GM21723 (cell line): ENCODE measurements at regions not wholly inside any gene's neighbourhood (a gene's known extent, or its start where the extent isn't known, plus 50 kb on each side); places are given as distances from the start of the nearest gene placed in this dataset.

Experiments
- ATAC-seq: cut with Tn5 transposase; IDR thresholded peaks from one replicate; pipeline ENCODE4 v1.9.1; 2021; ENCODE audit warnings: mild to moderate bottlenecking, moderate library complexity; ENCODE audit not compliant: unreplicated experiment

GRCh38 chr10:43864656-43865055, 216.0 kb upstream of the ZNF32 start:
- no peak for ATAC-seq

DNA sequence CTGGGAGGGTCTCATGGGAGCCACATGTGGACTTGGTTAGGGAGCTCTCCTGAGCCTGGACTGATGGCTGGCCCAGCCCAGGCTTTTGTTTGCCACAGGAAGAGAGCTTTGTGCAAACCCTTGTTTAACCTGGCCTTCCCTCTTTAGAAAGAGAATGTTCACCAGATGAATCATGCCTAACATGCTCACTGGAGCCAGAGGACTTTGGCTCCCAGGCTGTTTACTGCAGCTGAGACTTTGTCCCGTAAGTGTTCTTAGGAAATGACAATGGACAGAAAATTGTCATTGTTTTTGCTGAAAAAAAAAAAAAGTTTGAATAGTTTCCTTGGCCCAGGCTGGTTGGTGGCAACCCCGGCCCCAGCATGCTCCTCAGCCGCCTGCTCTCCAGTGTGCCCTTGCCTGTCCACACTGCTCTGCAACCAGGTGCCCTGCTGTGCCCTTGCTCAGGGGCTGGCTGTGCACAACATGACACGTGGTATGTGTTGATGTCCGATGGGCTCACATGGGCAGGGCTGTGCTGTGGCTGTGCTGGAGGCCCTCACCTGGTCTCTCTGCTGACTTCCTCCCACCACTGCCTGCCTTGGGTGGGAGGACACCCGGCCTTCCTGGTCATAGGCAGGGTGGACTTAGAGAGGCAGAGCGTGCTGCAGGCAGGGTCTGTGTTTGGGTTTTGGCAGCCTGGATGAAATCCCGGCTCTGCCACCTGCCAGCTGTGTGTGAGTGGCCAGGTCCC, 215.3 kb upstream of the ZNF32 start:
- no peak for ATAC-seq

- no peak for ATAC-seq
Measured at GRCh38 chr10:43863270-43863669, 214.6 kb upstream of the ZNF32 start.

GRCh38 chr10:43862756-43863155, 214.1 kb upstream of the ZNF32 start:
- no peak for ATAC-seq

GRCh38 chr10:43861966-43862751, 213.5 kb upstream of the ZNF32 start:
- ATAC-seq = no peak

- no peak for ATAC-seq
Measured at GRCh38 chr10:43859016-43859525, 210.4 kb upstream of the ZNF32 start.

DNA sequence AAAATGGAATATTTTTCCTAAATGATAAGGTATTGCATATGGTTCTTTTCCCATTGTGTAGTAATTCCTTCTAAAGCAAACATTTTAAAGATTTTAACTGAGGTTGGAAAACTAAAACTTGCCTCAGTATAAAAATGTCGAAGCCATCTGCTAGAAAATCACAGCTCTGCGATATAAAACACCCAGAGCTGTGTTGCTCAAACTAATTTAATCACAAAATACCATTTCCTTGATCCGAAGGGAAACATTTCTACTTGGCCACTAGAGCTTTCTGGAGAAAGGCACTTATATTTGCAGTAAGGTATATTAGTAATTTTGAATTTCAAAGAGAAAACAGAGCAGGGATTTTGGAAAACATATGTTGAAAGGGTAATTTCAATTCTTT, 209.2 kb upstream of the ZNF32 start:
- no peak for ATAC-seq

DNA sequence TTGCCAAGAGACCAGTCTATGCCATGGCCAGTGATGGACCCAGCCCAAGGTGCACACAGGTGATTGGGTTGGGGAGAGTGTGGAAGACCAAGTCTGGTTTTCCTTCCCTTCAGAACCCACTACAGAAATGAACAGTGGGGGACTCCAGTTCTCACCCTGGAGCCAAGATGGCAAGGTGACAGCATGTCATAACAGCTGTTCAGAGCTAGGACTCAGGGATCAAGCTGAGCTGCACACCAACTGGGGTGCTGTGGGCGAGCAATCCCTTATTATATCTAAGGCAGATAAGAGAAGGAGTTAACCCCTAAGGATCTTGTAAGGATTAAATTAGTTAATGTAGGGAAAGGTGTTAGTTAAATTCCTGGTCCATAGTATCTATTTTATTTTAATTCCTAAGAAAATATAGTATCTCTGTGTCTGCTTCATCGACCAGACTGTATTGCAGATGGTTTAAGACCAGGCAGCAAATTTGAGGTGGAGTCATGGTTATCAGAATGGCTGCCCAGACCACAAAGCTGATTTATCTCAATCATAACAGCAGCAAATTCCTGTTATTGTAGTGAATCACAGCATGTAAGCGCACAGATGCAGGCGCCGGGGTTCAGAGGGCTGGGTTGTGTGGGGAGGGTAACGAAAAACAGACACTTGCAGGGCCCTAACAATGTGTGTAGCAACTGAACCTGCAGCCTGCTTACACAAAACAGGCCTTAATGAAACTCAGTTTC, 208.7 kb upstream of the ZNF32 start:
- ATAC-seq = no peak

DNA sequence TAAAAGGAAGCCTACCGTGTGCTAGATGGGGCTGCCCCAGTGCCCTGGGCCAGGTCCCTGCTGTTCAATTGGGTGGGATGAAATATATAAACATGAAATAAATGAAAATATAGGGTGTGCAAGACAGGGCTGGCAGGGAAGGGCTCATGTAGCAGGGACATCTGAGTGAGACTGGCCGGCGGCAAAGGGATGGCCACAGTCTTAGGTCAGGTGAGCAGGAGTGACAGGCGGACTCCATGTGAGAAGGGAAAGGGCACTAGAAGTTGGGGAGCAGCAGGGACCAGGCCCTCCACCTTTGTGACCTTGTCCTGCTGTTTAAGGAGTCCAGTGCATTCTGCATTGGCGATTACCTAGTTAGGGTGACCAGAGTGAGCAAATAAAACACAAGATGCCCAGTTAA, 207.6 kb upstream of the ZNF32 start:
- no peak for ATAC-seq

GRCh38 chr10:43855667-43856210, 207.1 kb upstream of the ZNF32 start:
- no peak for ATAC-seq

DNA sequence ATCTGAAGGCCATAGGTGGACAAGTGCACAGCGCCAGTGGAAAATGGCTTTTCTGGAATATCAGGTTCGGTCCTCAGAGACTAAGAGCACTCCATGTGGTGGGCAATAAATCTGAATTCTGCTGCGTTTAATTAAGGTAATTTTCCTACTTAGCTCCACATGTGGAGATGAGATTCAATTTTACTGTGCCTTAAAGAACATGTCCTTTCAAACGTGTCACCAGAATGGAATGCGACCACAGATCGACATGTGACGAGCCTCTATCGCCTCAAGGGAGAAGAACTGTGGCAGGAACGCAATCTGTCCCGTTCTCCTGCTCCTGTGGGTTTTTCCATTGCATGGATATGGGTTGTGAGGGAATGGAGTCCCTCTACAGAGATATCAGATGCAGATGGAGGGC, 205.3 kb upstream of the ZNF32 start:
- no peak for ATAC-seq

DNA sequence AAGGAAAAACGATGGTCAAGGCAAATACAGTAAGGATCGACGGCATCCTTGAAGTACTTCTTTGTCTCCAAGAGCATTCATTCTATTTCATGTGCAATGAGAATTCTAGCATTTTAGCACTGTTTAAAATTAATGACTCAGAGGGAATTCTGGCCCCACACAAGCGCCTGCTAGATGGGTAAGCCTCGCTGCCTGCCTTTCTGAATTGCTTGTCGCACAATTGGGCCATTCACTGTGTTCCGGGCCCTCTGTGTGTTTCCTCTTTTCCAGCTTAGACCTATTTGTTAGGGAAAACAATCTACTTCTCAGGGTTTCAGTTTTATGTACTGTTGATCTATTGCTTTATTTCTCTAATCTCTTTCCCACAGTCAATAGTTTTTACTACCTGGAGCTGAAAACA, 204.7 kb upstream of the ZNF32 start:
- ATAC-seq = no peak

DNA sequence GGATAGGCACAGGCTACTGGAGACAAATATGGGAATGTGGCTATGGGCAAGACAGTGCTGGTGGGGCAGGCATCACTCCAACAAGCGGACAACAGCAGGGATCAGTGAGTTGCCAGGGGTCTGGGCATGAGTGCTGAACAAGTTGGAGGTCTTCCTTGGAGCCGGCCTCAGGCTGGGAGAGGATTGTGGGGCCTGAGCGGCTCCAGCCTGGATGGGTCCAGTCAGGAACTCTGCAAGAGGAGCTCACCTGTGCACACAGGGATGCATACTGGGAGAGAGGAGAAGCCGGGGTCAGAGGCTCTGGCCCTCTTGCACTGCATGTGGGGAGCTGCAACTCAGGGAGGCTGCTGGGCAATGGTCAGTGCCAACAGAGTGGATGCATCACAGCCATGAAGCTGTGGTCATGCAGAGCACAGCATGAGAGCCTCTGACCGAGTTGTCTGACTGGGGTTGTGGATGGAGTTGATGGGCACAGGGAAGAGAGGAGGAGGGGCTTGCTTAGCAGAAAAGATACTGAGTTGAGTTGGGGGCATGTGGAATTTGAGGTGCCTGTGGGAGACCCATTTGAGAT, 204.0 kb upstream of the ZNF32 start:
- ATAC-seq = no peak

DNA sequence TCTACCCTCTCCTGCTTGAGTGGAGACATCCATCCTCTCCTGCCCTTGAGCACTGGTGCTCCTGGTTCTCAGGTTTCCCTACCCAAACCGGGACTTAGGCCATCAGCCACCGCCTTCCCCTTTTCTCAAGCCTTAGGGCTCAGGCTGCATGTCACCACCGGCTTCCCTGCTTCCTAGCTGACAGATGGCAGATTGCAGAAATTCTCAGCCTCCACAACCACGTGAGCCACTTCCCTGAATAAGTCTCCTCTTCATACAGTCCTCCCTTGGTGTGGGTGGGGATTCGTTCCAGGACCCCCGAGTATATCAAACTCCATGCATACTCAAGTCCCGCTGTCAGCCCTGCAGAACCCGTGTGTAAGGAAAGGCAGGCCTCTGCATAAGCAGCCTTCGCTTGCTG, 203.5 kb upstream of the ZNF32 start:
- no peak for ATAC-seq

GRCh38 chr10:43851030-43851429, 202.3 kb upstream of the ZNF32 start:
- ATAC-seq = no peak

GRCh38 chr10:43849551-43849950, 200.9 kb upstream of the ZNF32 start:
- ATAC-seq = no peak

DNA sequence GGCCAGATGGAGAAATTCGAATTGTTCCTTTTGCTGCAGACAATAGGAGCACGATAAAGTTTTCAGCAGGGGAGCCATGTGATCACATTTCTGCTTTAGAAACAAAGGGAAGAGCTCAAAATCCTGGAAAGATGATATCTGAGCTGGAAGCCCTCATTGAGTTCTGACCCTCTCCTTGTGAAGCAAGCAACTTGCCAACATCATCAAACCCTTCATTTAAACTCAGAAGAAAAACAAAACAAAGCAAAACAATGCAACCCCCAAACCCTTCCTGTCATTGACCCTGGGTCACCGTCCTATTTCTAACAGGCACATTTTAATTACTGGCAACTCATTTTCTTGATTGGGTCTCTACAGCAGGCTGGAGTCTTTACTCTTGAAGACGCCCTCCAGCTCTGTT, 198.3 kb upstream of the ZNF32 start:
- ATAC-seq = no peak

DNA sequence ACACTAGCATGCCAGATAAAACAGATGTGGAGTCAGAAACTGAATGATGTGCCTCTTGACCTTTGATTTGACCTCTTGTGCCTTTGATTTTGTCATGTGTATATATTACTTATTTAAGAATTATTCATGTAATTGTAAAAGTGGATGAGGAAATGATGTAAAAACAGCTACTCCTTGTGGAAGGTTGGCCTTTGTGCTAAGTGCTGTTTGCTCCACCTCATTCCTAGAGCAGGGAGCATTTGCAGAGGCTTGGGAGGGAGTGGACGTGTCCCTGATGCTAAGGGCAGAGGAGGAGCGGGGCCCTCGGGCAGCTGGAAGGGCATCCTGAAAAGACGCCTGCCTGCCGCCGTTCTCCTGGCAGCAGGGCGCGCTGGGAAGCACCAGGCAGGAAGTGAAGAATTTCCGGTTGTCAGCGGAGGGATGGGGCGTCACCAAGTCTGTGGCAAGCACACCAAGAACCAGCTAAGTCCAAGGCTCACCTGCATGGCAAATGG, 197.6 kb upstream of the ZNF32 start:
- no peak for ATAC-seq

GRCh38 chr10:43845121-43845520, 196.4 kb upstream of the ZNF32 start:
- ATAC-seq = no peak

GRCh38 chr10:43844221-43844620, 195.5 kb upstream of the ZNF32 start:
- no peak for ATAC-seq
